Thyroid gland (tissue), 4 donors: ENCODE measurements at regions not wholly inside any gene's neighbourhood (a gene's known extent, or its start where the extent isn't known, plus 50 kb on each side); places are given as distances from the start of the nearest gene placed in this dataset.

ENCODE experiments used
- DNase-seq, 2 donors: peaks; one replicate each; pipeline ENCODE4 v3.0.0-alpha.2; 2019
- H3K27ac ChIP-seq, 3 donors: fragments of 200-600 bp; sonication (generic); 1 replicate in 2 of 3; 2 replicates in 1 of 3; pipeline ENCODE4 v1.5.1; 2016 to 2019; ENCODE audit warnings: mild to moderate bottlenecking in 1 of 3, moderate library complexity in 1 of 3
- H3K27me3 ChIP-seq: fragments of 200-600 bp; sonication (generic); one replicate; pipeline ENCODE4 v1.5.1; 2019
- H3K36me3 ChIP-seq, 2 donors: fragments of 200-600 bp; sonication (generic); one replicate each; pipeline ENCODE4 v1.5.1; 2016 to 2019
- H3K4me1 ChIP-seq, 2 donors: fragments of 200-600 bp; sonication (generic); one replicate each; pipeline ENCODE4 v1.5.1; 2017 to 2019
- H3K4me3 ChIP-seq, 3 donors: fragments of 200-600 bp; sonication (generic); replicated peaks in 1 of 3; 1 replicate in 2 of 3; 2 replicates in 1 of 3; pipeline ENCODE4 v1.5.1; 2016; ENCODE audit warnings: mild to moderate bottlenecking in 1 of 3
- H3K9me3 ChIP-seq: fragments of 200-600 bp; sonication (generic); one replicate; pipeline ENCODE4 v1.5.1; 2017
- CTCF ChIP-seq, 6 experiments: fragments of 200-600 bp in 3 of 6; fragments of 450-650 bp in 3 of 6; sonication (generic) in 3 of 6; IDR thresholded peaks; one replicate each; pipeline ENCODE4 v1.5.1; 2016 to 2019; ENCODE audit warnings: antibody characterized with exemption in 6 of 6, mild to moderate bottlenecking in 2 of 6, inconsistent platforms in 1 of 6, moderate library complexity in 1 of 6
- POLR2A ChIP-seq, 2 donors: fragments of 450-650 bp; IDR thresholded peaks; one replicate each; pipeline ENCODE4 v1.6.1; 2017; ENCODE audit warnings: antibody characterized with exemption in 2 of 2, mild to moderate bottlenecking in 2 of 2, moderate library complexity in 1 of 2
- WGBS, 2 donors: methylation state at CpG; one replicate each; pipeline ENCODE4 v1.1.5; 2017; 5-methylcytosine and 5-hydroxymethylcytosine counted together
- intact Hi-C: fragments of 100-400 bp; cut with DNase I; formaldehyde crosslinking; loops from one replicate; pipeline ENCODE4 v1.15.1; 2023

GRCh38 chr20:10928841-10929421 lies 255.1 kb upstream of the JAG1 start:
- Histone ChIP-seq H3K4me3 (no peak overlapping the region), H3K27ac (no peak overlapping the region), H3K36me3 (no peaks in the 10 kb centered on the region), H3K9me3 (no peaks in the 10 kb centered on the region), H3K27me3 (no peaks in the 10 kb centered on the region), H3K4me1 (no peaks in the 10 kb centered on the region)
- no peak for DNase-seq
- intact Hi-C loops, result no loop called here
- 77 to 85% methylated on average over 2 of the region's 2 CpGs for WGBS, 2 donors
- TF ChIP-seq CTCF (IDR thresholded peaks at IDR 0.05) (no peak), POLR2A (IDR thresholded peaks at IDR 0.05) (no peak)

- WGBS, 2 donors, result 73 to 75% methylated on average over 5 of the region's 5 CpGs
- intact Hi-C loops, result no loop called here
- no peak for TF ChIP-seq CTCF (IDR thresholded peaks at IDR 0.05)
- no peak for TF ChIP-seq POLR2A (IDR thresholded peaks at IDR 0.05)
Measured at GRCh38 chr20:10935658-10936402, 262.0 kb upstream of the JAG1 start.

GRCh38 chr20:10936786-10937185 lies 263.0 kb upstream of the JAG1 start:
- H3K9me3 ChIP-seq, result no peaks in the 10 kb centered on the region
- no peak for DNase-seq
- WGBS, 2 donors, result 88 to 95% methylated on average over 2 of the region's 2 CpGs
- H3K27ac ChIP-seq, result no peak overlapping the region
- no peaks in the 10 kb centered on the region for H3K36me3 ChIP-seq
- no peaks in the 10 kb centered on the region for H3K4me1 ChIP-seq
- H3K4me3 ChIP-seq, result no peak overlapping the region
- intact Hi-C loops, result no loop called here
- no peak for TF ChIP-seq POLR2A (IDR thresholded peaks at IDR 0.05)
- no peaks in the 10 kb centered on the region for H3K27me3 ChIP-seq

More at GRCh38 chr20:10935658-10936402, 262.0 kb upstream of the JAG1 start:
- Histone ChIP-seq H3K36me3 (no peaks in the 10 kb centered on the region), H3K4me3 (no peak overlapping the region), H3K27ac (no peak overlapping the region), H3K9me3 (no peaks in the 10 kb centered on the region), H3K4me1 (no peaks in the 10 kb centered on the region), H3K27me3 (no peaks in the 10 kb centered on the region)
- no peak for DNase-seq

- Histone ChIP-seq H3K27ac (no peak overlapping the region), H3K4me1 (no peaks in the 10 kb centered on the region), H3K4me3 (no peak overlapping the region), H3K27me3 (no peaks in the 10 kb centered on the region), H3K9me3 (no peaks in the 10 kb centered on the region), H3K36me3 (no peaks in the 10 kb centered on the region)
- no peak for DNase-seq
- TF ChIP-seq POLR2A (IDR thresholded peaks at IDR 0.05) (no peak), CTCF (IDR thresholded peaks at IDR 0.05) (no peak)
- 94 to 97% methylated on average over 2 of the region's 2 CpGs for WGBS, 2 donors
- intact Hi-C loops, result no loop called here
Measured at GRCh38 chr20:10939331-10939941, 265.6 kb upstream of the JAG1 start.

GRCh38 chr20:10940941-10941340 lies 267.1 kb upstream of the JAG1 start:
- no peaks in the 10 kb centered on the region for H3K27me3 ChIP-seq
- H3K27ac ChIP-seq, result no peak overlapping the region
- no peaks in the 10 kb centered on the region for H3K36me3 ChIP-seq
- no peak for DNase-seq
- 77 to 93% methylated on average over 4 of the region's 4 CpGs for WGBS, 2 donors
- no peaks in the 10 kb centered on the region for H3K9me3 ChIP-seq
- H3K4me3 ChIP-seq, result no peak overlapping the region
- no peak for TF ChIP-seq CTCF (IDR thresholded peaks at IDR 0.05)
- no peak for TF ChIP-seq POLR2A (IDR thresholded peaks at IDR 0.05)
- no peaks in the 10 kb centered on the region for H3K4me1 ChIP-seq
- intact Hi-C loops, result no loop called here
